ENCODE measurements at regions not wholly inside any gene's neighbourhood (a gene's known extent, or its start where the extent isn't known, plus 50 kb on each side); places are given as distances from the start of the nearest gene placed in this dataset.

DNA sequence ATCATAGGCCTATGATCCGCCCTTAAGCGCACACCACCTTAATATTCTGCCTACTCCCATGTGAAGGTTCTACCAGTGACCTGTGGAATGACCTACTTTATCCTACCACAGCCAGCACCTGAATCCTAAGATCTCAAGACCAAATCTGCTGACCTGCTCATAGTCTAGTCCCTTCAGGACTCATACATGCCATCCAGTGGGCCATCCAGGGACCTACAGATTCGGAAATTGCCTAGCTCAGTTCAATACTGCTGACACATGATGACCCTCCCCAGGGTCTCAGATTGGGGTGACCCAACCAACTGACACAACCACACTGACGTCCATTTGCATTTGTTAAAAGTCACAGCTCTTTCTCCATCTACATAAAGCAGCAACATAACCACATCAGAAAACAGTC, 443.8 kb upstream of the ST8SIA4 start:
- TF ChIP-seq, protein P1, sequence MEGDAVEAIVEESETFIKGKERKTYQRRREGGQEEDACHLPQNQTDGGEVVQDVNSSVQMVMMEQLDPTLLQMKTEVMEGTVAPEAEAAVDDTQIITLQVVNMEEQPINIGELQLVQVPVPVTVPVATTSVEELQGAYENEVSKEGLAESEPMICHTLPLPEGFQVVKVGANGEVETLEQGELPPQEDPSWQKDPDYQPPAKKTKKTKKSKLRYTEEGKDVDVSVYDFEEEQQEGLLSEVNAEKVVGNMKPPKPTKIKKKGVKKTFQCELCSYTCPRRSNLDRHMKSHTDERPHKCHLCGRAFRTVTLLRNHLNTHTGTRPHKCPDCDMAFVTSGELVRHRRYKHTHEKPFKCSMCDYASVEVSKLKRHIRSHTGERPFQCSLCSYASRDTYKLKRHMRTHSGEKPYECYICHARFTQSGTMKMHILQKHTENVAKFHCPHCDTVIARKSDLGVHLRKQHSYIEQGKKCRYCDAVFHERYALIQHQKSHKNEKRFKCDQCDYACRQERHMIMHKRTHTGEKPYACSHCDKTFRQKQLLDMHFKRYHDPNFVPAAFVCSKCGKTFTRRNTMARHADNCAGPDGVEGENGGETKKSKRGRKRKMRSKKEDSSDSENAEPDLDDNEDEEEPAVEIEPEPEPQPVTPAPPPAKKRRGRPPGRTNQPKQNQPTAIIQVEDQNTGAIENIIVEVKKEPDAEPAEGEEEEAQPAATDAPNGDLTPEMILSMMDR (IDR thresholded peaks at IDR 0.05) = no peak
- no peak for TF ChIP-seq FOXM1 (IDR thresholded peaks at IDR 0.05; ENCODE audit: low read depth)
- no peak for TF ChIP-seq TAF1 (IDR thresholded peaks at IDR 0.05; ENCODE audit: borderline replicate concordance, low read depth, low read length)
- TF ChIP-seq ZBTB33 (IDR thresholded peaks at IDR 0.05; ENCODE audit: borderline replicate concordance, low read depth) = no peak

All from SK-N-SH (cell line).